ENCODE measurements at regions not wholly inside any gene's neighbourhood (a gene's known extent, or its start where the extent isn't known, plus 50 kb on each side); places are given as distances from the start of the nearest gene placed in this dataset.

DNA sequence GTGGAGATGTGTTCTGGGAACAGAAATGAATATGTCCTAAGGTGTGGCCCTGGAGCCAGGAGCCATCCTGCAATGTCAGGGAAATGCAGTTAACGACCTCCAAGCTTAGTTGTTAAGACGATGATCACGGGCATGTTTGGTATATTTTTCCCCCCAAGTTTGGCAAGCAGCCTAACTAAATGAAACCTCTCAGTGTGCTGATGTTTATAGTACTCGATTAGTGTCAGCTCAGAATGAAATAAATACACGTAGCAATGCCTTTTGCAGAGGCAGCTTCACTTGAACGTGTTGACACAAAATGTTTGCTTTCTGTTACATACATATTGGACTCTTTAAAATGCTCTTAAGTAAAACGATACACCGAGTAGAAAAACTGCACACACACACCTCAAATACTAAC lies 76.2 kb upstream of the OLIG3 start:
- TF ChIP-seq ZNF274 (IDR thresholded peaks at IDR 0.05; ENCODE audit: insufficient read depth, insufficient read length) (no peak), RAD21 (IDR thresholded peaks at IDR 0.05; ENCODE audit: insufficient read depth, low read depth, low read length) (no peak), BHLHE40 (IDR thresholded peaks at IDR 0.05; ENCODE audit: borderline replicate concordance in 1 of 2, low read depth in 2 of 2, low read length in 1 of 2) (no peak), POLR2A (IDR thresholded peaks at IDR 0.05; ENCODE audit: low read depth, low read length) (no peak), RB1 (IDR thresholded peaks at IDR 0.05; ENCODE audit: borderline replicate concordance) (no peak), NR2C2 (IDR thresholded peaks at IDR 0.05; ENCODE audit: borderline replicate concordance, control insufficient read depth, insufficient read length, low read depth) (no peak), CEBPB (IDR thresholded peaks at IDR 0.05; ENCODE audit: borderline replicate concordance in 1 of 2, low read depth in 2 of 2, low read length in 2 of 2) (no peak), YBX1 (IDR thresholded peaks at IDR 0.05) (no peak)
- TF ChIP-seq, protein P1, sequence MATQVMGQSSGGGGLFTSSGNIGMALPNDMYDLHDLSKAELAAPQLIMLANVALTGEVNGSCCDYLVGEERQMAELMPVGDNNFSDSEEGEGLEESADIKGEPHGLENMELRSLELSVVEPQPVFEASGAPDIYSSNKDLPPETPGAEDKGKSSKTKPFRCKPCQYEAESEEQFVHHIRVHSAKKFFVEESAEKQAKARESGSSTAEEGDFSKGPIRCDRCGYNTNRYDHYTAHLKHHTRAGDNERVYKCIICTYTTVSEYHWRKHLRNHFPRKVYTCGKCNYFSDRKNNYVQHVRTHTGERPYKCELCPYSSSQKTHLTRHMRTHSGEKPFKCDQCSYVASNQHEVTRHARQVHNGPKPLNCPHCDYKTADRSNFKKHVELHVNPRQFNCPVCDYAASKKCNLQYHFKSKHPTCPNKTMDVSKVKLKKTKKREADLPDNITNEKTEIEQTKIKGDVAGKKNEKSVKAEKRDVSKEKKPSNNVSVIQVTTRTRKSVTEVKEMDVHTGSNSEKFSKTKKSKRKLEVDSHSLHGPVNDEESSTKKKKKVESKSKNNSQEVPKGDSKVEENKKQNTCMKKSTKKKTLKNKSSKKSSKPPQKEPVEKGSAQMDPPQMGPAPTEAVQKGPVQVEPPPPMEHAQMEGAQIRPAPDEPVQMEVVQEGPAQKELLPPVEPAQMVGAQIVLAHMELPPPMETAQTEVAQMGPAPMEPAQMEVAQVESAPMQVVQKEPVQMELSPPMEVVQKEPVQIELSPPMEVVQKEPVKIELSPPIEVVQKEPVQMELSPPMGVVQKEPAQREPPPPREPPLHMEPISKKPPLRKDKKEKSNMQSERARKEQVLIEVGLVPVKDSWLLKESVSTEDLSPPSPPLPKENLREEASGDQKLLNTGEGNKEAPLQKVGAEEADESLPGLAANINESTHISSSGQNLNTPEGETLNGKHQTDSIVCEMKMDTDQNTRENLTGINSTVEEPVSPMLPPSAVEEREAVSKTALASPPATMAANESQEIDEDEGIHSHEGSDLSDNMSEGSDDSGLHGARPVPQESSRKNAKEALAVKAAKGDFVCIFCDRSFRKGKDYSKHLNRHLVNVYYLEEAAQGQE (IDR thresholded peaks at IDR 0.05; ENCODE audit: low read depth, low read length), result no peak
- TF ChIP-seq, protein P2, sequence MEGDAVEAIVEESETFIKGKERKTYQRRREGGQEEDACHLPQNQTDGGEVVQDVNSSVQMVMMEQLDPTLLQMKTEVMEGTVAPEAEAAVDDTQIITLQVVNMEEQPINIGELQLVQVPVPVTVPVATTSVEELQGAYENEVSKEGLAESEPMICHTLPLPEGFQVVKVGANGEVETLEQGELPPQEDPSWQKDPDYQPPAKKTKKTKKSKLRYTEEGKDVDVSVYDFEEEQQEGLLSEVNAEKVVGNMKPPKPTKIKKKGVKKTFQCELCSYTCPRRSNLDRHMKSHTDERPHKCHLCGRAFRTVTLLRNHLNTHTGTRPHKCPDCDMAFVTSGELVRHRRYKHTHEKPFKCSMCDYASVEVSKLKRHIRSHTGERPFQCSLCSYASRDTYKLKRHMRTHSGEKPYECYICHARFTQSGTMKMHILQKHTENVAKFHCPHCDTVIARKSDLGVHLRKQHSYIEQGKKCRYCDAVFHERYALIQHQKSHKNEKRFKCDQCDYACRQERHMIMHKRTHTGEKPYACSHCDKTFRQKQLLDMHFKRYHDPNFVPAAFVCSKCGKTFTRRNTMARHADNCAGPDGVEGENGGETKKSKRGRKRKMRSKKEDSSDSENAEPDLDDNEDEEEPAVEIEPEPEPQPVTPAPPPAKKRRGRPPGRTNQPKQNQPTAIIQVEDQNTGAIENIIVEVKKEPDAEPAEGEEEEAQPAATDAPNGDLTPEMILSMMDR (IDR thresholded peaks at IDR 0.05 in 2 of 3, conservative IDR thresholded peaks at IDR 0.05 in 1 of 3; ENCODE audit: control insufficient read depth in 2 of 3, extremely low read depth in 1 of 3, insufficient read depth in 1 of 3, low read depth in 3 of 3, low read length in 3 of 3), result no peak
